Hematopoietic multipotent progenitor cell treated with erythropoietin and hydrocortisone succinate and interleukin-3 and kit ligand, for 15 days (in vitro differentiated cells): ENCODE measurements at regions not wholly inside any gene's neighbourhood (a gene's known extent, or its start where the extent isn't known, plus 50 kb on each side); places are given as distances from the start of the nearest gene placed in this dataset.
"Not testable (repeated sequence)": the region's sequence is repeated elsewhere in the genome, so short reads cannot be mapped to it uniquely, and the experiment has no call there.

ENCODE experiments used
- DNase-seq: peaks from one replicate; pipeline ENCODE4 v3.0.0-alpha.2; 2015; ENCODE audit warnings: low spot score

GRCh38 chr6:169980826-169981450, 229.5 kb downstream of the ERMARD start:
- DNase-seq = no peak

DNA sequence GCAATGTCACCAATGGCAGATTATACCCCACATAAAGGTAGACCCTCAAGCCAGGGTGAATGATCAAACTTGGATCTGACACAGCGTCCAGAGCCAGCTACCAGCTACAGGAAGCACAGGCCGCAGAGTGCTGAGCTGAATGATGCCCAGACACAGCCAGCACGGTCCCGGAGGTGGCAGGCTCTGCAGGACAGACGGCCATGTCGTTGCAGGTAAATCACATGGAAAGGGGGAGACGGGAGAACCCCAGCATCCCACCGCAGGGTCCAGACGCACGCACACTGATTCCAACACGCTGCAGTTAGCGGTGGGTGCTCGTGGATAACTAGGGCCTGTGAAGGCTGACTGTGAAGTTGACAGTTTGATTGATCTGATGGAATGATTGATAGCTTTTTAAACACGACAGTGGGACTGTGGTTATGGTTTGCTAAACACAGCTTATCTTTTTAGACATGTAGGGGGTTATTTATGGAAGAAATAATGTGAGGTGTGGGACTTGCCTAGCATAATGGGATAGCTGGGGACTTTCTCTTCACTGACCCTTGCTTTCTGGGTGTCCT, 228.5 kb downstream of the ERMARD start:
- no peak for DNase-seq

- no peak for DNase-seq
Observed at GRCh38 chr6:169978615-169979161, 227.3 kb downstream of the ERMARD start.

- DNase-seq = no peak
Observed at GRCh38 chr6:169977434-169978265, 226.2 kb downstream of the ERMARD start.

DNA sequence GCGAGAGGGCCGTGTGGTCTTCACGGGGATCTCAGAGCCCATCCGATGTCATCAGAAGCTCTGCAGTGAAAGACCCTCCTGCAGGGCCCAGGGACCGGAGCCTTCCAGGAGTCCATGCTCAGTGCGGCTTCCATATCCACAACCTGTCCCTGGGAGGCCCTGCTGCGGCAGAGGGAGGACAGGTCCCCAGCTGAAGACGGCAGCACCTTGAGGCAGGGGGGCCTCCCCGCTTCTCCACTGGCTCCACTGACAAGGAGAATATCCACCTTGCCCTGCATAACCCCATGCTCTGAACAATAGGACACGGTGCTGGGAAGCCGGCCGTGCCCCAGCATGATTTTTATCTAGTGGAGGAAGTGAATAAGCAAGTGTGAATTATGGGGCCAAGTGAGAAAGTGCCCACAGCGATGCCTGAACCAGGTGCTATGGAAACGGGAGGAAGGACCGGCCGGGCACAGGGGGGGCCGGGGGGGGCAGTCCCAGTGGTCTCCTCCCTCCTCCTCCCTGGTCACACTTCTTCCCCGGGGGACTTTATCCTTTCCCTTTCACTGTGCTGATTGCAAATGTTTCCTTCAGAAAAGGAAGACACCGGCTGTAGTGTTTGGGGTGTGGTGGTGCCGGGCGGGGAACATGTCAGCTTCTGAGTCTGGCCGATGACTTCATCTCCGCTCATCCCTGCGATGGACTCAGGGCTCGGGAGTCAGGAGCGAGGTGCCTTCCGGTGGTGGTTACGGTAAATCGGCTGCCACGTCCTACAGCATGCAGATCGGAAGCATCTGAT, 225.1 kb downstream of the ERMARD start:
- no peak for DNase-seq

DNA sequence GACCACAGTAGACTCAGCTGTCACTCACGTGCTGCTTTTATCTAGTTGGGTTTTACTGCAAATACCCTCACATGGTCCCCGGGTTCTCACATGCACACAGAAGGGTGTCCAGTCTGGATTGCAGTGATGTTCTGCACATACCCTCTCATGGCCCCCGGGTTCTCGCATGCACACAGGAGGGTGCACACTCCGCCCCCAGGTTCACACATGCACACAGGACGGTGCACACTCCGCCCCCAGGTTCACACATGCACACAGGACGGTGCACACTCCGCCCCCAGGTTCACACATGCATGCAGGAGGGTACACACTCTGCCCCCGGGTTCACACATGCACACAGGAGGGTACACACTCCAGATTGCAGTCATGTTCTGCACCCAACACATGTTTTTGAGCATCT, 224.3 kb downstream of the ERMARD start:
- no peak for DNase-seq

GRCh38 chr6:169975286-169975685, 223.9 kb downstream of the ERMARD start:
- DNase-seq = no peak

DNA sequence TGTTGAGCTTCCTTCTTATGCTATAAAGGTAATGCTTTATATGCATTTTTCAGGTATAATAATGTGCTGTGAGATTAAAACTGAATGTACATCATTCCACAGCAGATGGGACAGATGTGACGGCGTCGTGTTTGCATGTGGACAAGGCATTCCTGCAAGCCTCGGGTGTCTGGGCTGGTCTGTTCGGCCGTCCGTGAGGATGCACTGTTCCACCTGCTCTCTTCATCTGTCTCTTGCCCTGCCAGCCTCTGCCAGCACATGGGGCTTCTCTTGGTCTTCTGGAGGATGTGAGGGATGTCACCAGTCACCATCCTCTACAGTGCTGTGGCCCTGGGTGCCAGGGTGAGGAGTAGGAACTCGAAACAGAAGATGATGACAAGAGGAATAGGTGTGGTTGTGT, 223.2 kb downstream of the ERMARD start:
- no peak for DNase-seq

- DNase-seq = not testable (repeated sequence)
Observed at GRCh38 chr6:169973588-169974467, 222.4 kb downstream of the ERMARD start.

GRCh38 chr6:169972736-169973135, 221.3 kb downstream of the ERMARD start:
- DNase-seq = no peak

DNA sequence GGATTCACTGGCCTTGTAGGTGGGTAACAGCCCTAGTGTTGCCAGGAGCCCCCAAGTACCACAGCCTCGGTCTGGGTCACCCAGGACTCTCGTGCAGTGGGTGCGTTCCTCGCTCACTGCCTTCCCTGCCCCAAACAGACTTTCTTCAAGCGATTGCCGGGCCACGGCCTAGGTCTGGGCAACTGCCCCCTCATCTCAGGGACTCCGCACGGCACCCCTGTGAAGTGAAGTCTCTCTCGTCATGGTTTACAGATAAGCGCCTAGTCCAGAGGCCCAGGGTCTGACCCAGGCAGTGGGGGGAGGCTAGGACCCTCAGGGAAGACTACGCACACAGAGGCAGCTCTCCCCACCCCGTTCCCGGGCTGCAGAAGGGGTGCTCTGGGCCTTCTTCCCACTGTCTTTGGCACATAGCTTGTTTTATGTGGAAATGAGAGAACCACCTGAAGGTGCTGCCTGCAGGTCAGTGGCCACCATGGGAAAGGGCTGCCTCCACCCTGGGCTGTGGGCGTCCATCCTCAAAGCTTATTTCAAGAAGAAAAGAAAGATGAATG, 220.8 kb downstream of the ERMARD start:
- DNase-seq = no peak

GRCh38 chr6:169971081-169971861, 219.8 kb downstream of the ERMARD start:
- no peak for DNase-seq

GRCh38 chr6:169970306-169970988, 219.0 kb downstream of the ERMARD start:
- DNase-seq = no peak

GRCh38 chr6:169969372-169970099, 218.1 kb downstream of the ERMARD start:
- no peak for DNase-seq

GRCh38 chr6:169968541-169969270, 217.3 kb downstream of the ERMARD start:
- no peak for DNase-seq

DNA sequence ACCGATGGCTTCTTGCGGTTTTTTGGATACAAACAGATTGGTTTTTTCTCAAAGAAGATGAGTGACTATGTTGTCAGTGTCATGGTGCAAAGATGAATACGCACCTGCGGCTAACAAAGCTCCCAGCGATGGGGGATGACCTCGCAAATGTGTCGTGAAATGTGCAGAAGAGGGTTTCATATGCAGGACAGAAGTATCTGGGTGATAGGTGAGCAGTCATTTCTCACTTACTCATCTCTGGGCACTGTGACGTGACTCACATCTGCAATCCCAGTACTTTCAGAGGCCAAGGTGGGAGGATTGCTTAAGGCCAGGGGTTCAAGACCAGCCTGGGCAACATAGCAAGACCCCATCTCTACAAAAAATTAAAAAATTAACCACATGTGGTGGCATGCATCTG, 216.3 kb downstream of the ERMARD start:
- DNase-seq = no peak

DNA sequence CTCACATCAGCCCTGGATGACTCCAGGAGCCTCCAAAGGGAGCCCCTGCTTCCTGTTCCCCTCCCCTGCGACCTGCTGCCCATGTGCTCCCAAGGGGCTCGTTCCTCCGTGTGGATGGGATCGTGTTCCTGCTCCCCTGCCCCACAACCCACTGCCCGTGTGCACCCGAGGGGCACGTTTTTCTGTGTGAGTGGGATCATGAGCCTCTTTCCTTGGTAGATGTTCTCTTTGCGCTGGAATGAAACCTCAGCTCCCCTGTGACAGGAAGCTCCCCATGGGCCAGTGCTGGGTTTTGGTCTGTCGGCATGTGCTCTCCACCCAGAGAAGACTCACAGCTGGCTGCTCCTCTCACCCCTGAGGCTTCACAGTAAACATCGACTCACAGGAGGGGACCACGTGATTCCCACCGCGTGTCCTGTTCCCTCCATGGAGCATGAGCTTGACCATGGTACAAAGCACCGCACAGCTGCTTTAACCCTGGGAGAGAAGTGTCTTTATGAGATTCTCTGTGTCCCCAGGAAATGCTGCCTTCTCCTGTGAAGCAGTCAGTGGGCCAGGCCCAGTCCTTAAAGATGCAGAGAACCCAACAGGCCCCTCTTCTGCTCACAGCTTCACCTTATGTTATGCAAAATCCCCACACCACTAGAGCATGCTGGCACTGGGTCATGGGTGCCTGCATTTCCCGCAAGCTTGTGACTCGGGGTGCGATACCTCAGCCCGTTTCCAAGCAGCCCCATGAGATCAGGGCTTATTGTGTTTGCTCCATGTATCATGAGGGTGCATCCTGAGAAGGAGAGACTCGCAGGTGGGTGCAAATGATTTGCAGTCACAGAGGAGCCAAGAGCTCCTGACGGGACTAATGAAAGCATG, 215.1 kb downstream of the ERMARD start:
- no peak for DNase-seq
